HG03439 (cell line): ENCODE measurements at regions not wholly inside any gene's neighbourhood (a gene's known extent, or its start where the extent isn't known, plus 50 kb on each side); places are given as distances from the start of the nearest gene placed in this dataset.
"Not testable (repeated sequence)": the region's sequence is repeated elsewhere in the genome, so short reads cannot be mapped to it uniquely, and the experiment has no call there.

Experiments
- ATAC-seq: cut with Tn5 transposase; IDR thresholded peaks from one replicate; pipeline ENCODE4 v1.9.1; 2021; ENCODE audit warnings: mild to moderate bottlenecking, moderate library complexity; ENCODE audit not compliant: unreplicated experiment

DNA sequence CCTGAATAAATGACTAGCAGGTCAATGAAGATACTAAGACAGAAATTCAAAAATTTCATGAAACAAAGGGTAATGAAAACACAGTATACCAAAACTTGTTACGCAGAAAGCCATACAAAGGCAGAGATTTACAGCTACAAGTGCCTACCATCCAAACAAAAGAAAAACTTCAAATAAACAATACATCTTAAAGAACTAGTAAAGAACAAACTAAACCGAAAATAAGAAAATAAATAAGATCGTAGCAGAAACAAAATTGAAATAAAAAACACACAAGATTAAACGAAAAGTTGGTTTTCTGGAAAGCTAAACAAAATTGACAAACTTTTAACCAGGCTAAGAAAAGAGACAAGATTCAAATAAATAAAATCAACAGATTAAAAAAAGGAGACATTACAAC, 51.5 kb downstream of the VPREB1 start:
- not testable (repeated sequence) for ATAC-seq

GRCh38 chr22:22297159-22297793, 52.7 kb downstream of the VPREB1 start:
- ATAC-seq = not testable (repeated sequence)

DNA sequence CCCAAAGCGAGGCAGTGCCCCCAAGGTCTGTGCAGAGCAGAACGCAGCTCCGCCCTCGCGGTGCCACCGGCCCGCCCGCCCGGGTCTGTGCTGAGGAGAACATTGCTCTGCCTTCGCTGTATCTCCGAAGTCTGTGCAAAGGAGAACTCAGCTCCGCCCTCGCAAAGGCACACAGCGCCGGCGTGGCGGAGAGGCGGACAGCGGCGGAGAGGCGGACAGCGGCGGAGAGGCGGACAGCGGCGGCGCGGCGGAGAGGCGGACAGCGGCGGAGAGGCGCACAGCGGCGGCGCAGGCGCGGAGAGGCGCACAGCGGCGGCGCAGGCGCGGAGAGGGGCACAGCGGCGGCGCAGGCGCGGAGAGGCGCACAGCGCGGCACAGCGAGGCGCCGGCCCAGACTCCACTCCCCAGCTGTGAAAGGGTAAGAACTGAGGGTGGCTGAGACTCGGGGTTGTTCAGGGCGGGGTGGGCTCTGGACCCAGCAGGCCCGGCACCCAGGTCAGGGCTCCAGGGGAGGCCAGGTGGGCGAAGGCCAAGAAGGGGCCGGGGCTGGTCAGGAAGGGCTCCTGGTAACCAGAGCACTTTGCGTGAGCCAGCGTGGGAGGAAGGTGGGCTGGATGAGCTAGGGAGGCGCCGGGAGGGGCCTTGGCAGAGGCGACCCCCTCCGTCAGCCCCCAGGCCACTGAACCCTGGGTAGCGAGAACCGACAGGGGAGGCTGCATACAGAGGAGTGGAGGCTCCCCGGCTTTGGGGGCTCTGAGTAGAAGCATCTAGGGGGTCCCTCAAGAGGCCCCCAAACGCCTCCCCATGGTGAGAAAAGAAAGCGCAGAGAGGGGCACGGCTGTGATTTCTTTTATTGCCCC, 53.4 kb downstream of the VPREB1 start:
- peak; percentile 99 for ATAC-seq

GRCh38 chr22:22298654-22299009, 54.0 kb downstream of the VPREB1 start:
- not testable (repeated sequence) for ATAC-seq

DNA sequence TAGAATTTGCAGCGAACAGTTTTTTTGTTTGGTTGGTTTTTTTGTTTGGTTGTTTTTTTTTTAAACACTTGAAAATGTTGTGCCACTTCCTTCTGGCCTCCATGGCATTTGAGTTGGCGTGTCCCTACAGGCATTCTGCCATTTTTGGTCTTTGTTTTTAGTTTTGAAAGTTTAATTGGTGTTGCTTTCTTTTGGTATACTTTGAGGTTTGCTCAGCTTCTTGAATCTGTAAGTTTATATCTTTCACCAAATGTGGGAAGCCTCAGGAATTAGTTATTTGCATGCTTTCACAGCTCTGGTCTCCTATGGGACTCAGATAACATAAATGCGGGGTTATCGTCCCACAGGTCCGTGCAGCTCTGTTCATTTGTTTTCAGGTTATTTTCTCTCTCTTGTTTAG, 55.9 kb downstream of the VPREB1 start:
- ATAC-seq = not testable (repeated sequence)

DNA sequence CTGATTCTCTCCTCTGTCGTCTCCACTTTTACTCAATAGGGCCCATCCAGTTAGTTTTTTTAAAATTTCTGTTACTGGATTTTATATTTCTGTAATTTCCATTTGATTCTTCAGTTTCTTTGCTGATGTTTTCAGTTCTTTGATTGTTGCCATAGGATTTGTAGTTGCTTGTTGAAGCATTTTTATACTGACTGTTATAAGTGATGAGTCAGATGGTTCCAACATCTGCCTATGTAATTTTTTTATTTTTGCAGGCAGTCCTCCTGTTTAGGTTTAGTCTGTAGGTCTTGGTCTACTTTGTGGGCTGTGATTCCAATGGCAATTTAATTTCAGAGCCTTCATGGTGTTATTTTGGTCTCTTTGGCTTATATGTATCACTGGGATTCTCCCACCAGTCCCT, 56.4 kb downstream of the VPREB1 start:
- ATAC-seq = not testable (repeated sequence)

DNA sequence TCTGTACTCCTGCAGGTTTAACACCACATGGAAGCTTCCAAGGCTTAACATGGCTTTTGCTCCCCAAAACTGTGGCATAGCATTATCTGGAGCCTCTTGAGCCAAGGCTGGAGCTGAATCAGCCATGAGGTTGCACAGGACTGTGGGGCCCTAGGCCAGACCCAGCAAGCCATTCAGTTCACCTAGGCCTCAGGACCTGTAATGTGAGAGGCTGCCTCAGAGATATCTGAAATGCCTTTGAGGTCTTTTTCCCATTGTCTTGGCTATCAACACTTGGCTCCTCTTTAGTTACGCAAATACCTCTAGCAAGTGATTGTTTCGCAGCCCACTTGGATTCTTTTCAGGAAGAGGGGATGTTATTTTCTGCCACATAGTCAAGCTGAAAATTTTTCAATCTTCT, 72.0 kb downstream of the VPREB1 start:
- no peak for ATAC-seq

GRCh38 chr22:22318723-22319465, 74.3 kb downstream of the VPREB1 start:
- no peak for ATAC-seq

GRCh38 chr22:22321743-22322611, 77.4 kb downstream of the VPREB1 start:
- peak; percentile 75 for ATAC-seq

GRCh38 chr22:22322792-22323191, 78.2 kb downstream of the VPREB1 start:
- no peak for ATAC-seq

DNA sequence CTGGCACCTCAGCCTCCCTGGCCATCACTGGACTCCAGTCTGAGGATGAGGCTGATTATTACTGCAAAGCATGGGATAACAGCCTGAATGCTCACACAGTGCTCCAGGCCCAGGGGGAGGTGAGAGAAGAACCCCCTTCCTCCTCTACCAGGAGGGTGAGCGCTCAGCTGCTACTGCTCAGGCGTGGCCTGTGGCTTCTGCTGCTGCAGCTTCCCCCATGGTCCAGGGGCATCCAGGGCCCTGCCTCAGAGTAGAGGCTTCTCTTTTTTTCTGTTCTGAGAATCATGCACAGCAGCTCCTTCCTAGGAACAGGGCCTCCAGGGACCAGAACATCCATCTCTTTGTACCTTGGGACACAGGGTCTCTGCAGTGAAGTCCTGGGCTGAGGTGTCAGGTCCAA, 83.1 kb downstream of the VPREB1 start:
- no peak for ATAC-seq

- ATAC-seq = no peak
Measured at GRCh38 chr22:22329792-22330191, 85.2 kb downstream of the VPREB1 start.

DNA sequence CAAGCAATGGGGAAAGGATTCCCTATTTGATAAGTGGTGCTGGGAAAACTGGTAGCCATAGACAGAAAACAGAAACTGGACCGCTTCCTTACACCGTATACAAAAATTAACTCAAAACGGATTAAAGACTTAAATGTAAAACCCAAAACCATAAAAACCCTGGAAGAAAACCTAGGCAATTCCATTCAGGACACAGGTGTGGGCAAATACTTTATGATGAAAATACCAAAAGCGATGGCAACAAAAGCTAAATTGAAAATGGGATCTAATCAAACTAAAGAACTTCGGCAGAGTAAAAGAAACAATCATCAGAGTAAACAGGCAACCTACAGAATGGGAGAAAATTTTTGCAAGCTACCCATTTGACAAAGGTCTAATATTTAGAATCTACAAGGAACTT, 91.1 kb downstream of the VPREB1 start:
- not testable (repeated sequence) for ATAC-seq

GRCh38 chr22:22336333-22336732, 91.7 kb downstream of the VPREB1 start:
- not testable (repeated sequence) for ATAC-seq

DNA sequence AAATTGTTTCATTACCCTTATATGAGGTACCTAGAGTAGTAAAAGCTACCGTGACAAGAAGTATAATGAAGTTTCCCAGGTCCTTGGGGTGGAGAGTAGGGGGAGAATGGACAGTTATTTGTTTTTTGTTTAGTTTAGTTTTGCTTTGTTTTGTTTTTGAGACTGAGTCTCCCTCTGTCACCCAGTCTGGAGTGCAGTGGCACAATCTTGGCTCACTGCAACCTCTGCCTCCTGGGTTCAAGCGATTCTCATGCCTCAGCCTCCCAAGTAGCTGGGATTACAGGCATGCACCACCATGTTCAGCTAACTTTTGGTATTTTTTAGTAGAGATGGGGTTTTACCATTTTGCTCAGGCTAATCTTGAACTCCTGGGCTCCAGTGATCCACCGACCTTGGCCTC, 94.2 kb downstream of the VPREB1 start:
- ATAC-seq = not testable (repeated sequence)

- no peak for ATAC-seq
Measured at GRCh38 chr22:22341736-22342135, 97.2 kb downstream of the VPREB1 start.

DNA sequence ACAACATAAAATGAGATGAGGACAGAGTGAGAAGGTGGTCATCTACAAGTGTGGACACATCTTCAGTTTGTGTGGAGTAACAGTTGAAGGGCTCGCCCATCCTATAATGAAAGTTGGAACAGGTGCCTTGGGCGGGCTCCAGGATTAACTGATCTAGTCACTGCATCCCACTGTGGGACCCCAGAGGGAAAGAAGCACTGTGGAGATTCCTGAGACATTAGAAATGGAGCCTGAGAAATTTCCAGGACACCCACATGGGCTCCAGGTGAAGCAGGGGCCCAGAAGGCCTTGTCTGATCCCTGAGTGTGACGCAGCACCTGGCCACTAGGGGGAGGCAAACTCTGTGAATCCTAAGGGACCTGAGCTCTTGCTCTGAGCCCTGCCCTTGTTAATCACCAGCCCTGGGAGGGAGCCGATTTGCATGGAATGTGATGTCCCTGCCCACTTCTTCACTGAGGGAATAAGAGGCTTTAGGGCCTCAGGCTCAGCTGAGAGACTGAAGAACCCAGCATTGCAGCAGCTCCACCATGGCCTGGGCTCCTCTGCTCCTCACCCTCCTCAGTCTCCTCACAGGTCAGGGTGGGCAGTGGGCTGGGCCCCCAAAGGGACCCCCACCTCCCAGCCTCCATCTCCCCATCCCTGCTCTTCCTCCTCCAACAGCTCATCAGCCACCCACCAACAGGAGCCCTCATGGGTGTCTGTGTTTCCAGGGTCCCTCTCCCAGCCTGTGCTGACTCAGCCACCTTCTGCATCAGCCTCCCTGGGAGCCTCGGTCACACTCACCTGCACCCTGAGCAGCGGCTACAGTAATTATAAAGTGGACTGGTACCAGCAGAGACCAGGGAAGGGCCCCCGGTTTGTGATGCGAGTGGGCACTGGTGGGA, 98.4 kb downstream of the VPREB1 start:
- ATAC-seq = no peak

GRCh38 chr22:22343581-22344296, 99.2 kb downstream of the VPREB1 start:
- ATAC-seq = no peak

DNA sequence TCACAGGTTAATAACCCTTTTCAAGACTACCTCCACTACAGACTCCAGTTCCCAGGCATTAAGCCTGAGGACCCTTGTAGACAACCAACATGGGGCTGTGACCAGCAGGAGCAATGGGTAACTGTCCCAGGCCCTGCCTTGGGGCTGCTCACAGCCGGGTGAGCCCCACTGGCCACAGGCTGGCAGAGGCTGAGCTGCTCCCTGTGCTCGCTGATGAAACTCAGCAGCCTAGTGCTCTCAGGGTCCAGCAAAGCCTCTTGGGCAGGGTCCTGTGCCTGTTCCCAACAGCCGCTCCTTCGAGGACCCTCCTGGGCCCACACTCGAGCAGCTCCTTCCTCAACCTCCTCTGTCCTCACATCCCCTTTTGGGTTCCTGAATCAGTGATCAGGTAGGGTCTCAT, 99.8 kb downstream of the VPREB1 start:
- ATAC-seq = no peak
